GM21515 (cell line): ENCODE measurements at regions not wholly inside any gene's neighbourhood (a gene's known extent, or its start where the extent isn't known, plus 50 kb on each side); places are given as distances from the start of the nearest gene placed in this dataset.
"Not testable (repeated sequence)": the region's sequence is repeated elsewhere in the genome, so short reads cannot be mapped to it uniquely, and the experiment has no call there.

Experiments used
- ATAC-seq: cut with Tn5 transposase; IDR thresholded peaks from one replicate; pipeline ENCODE4 v1.9.1; 2021; ENCODE audit not compliant: unreplicated experiment

DNA sequence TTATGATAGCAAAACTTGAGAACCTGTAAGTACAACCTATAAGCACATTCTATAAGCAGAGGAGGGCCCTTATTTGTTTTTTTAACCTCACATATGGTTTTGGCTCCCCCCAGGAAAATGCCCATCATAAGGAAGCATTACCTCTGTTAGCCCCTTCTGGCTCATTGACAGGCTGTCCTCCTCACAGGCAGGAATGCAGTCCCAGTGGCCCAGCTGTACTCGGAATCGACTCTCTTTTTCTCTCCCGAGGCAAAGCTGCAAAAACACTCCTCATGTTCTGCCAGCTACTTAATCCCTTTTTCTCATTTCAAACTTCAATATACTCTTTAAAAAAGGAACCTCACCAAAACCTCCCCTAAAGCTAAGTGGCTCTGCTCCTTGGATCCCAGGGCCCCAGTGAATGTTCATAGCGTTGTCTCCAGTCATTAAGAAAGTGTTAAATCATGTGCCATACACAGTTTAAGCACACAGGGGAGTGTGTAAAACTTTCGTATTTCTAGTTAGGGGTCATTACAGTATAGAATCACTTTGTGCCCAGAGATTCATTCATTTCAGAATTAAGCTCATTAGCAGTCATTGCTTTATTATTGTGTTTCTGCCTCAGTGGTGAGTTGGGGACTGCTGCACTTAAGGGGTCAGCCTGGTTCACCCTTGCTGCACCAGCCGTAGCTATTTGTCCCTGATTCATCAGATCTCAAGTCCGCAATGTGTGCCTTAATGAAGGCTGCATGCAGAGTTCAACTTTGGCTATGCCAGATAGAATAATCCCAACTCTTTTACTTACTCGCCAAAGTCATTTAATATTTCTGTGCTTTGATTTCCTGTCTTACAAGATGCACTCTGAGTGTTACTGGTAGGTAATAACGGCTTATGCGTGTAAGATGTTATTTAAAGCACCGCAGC, 57.6 kb downstream of the JRKL start:
- ATAC-seq: no peak

DNA sequence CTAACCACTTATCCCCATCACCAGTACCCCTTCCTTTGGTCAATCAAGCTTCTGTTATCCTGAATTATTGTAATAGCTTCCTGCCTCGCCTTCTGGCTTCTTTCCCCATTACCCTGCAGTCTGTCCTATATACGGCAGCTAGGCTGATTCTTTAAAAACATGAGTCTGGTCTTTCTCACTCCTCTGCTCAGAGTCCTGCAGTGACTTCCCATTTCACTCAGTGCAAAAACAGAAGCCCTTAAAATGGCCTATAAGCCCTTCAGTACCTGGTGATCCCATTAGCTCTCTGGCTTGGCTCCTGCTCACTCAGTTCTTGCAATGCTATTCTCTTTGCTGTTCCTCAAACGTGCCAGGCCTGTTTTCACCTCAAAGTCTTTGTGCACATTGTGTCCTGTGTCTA, 58.4 kb downstream of the JRKL start:
- ATAC-seq: no peak

DNA sequence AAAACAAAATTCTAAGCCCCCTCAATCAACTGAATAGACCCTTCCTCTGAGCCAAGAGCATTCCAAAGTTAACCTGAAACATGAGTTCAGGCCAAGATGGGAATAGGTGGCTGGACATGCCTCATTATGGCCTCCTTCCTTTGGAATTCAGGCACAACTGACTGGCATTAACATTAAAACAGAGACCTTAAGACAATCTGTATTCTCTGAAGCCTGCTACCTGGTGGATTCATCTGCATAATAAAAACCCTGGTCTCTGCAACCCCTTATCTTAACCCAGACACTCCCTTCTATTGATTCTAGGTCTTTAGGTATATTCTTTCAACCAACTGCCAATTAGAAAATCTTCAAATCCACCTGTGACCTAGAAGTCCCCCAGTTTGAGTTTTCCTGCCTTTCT, 66.3 kb downstream of the JRKL start:
- ATAC-seq: no peak

DNA sequence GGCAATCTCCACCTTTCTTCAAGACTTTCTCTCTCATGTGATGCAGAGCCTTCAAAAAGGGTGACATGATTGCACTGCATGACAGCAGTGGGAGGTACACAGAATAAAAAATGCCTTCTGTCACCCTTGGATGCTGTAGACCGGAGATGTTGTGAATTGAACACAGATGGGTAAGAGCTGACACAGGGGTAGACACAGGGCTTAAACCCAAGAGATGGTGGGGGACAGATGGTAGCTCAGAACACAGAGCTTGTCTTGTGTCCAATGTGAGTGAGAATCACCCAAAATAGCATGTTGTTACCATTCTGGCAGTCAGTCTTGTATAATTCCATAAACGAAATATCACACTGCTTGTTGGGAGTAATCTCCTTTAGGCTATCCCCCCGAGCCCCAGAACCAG, 69.9 kb downstream of the JRKL start:
- no peak for ATAC-seq

DNA sequence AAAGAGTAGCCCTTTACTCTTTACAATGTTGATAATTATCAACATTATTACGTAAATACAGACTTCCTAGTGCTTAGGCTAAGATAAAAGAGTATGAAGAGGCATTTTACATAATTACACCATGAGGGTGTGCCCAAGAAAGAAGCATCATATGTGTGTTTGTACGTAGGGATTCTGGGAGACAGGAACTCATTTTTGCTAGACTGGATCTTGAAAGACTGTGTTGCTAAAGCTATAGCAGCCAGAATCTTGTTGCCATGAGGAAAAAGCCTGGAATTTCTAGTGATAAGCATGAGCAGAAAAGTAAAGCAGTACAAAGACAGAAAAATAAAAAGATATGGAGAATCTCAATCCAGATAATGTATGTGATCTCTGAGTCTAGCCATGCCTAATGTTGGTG, 72.1 kb downstream of the JRKL start:
- ATAC-seq: no peak

DNA sequence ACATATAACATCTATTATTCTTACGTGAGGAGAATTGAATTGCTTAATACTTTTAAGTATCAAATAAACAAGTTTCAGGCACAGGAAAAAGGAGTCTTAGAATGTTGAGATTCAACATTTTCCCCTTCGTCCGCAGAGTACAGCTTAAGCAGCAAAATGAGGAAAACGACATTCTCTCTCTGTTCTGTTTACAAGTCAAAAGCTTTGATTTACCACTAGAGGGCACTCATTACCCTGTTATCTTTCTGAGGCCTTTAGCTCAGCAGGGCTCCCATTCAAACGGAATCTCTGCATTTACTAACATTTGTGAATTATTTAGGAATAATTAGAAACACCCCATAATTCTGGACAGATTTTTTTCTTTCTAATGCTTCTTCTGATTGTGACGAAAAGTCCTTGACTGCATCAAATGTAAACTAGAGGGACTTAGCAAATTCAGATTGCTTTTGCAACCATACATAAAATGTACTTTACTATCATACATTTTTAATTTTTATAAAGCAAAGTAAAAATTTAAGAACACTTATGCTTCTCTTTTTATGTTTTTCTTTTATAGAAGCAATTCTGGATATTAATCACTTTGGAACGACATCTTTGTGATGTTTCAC, 75.0 kb downstream of the JRKL start:
- ATAC-seq: peak; percentile 87

DNA sequence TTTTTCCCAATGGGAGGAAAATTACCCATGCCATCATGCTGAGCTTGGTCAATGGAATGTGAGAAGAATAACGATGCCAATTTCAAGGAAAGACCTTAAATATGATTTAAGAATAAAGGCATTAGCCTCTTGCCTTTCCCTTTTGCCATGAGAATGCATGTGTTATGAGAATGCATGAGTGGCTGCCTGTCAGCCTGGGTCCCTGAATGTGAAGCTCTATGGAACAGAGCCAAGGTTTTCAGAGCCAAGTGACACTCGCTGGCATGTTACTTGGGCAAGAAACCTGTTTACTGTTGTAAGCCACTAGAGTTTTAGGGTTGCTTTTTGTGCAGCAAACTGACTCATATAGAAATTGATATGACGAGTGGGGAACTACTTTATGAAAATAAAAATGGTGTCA, 75.7 kb downstream of the JRKL start:
- ATAC-seq: no peak

DNA sequence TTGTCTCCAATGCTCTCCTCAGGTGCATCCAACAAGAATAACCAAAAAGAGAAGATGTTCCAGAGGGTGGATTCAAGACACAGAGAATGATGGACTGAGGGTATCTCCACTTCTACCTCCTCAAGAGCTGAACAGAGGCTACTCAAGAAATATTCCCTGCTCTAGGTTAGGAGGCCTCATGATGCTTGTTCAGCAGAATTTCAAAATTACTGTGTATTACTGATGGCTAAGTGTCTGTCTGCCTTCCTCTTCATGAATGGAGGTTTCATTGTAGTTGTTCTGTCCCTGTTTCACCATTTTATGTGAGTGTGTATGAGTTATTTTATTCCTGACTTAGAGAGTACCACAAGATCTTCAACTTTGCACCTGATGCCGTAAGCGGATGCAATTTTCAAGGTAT, 76.8 kb downstream of the JRKL start:
- no peak for ATAC-seq

DNA sequence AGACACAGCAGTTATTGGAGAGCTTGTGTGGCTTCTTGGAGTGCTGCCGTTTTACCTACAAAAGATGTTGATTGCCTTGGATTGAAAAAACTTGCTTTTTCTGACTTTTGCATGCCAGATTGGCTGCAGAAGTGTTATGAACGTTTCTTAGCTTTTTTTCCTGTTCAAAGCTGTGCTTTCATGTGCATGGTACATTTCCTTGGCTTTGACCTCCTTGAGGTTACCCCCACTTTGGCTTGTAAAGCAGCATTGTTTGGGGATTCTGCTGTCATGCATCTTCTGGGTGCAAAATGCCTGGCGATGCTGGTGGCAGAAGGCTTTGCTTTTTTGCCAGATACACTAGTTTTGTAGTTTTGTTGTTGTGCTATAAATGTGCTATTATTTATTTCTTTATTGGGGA, 80.0 kb downstream of the JRKL start:
- no peak for ATAC-seq

DNA sequence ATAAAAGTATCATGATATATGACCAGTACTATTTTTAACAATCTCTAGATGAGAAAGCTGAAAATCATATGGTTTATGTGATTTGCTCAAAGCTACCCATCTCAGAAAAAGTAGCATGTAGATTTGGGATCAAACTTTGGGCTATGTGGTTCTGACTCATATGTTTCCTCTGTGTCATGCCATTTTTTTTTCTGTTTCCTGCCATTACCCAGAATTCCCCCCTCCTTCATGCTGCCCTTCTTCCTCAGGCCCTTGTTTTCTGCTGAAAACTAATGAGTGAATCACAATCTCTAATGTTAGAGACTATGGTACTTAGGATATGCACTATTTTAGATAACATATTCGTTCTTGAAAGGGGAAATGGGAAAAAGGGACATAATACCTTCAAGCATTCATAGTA, 80.7 kb downstream of the JRKL start:
- no peak for ATAC-seq

DNA sequence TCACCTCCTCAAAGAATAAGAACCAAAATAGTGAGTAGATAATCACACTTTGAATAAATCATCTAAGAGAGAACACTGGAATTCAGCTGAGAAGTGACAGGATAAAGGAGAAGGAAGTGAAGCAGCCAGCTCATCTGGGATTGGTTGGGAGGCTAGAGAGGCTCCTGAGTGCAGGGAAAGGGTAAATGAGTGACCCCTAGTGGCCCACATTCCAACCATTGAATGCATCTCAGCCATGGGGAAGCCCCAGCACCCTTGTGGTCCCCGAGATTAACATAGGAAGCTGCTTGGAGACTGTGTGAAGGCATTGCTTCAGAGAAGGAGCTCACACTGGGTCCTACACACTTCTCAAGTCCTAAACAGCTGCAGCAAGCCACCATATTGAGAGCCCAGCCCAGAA, 82.3 kb downstream of the JRKL start:
- ATAC-seq: peak; percentile 83

DNA sequence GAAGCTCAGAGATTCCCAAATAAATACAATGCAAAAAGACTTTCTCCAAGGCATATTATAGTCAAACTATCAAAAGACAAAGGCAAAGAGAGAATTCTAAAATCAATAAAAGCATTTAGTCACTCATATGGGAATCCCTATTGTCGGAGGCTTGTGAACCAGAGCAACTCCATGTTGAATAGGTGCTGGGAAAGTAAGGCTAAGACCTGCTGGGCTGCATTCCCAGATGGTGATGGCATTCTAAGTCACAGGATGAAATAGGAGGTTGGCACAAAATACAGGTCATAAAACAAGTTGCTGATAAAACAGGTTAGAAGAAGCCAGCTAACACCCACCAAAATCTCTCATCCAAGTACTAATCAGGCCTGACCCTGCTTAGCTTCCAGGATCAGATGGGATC, 84.5 kb downstream of the JRKL start:
- ATAC-seq: no peak

DNA sequence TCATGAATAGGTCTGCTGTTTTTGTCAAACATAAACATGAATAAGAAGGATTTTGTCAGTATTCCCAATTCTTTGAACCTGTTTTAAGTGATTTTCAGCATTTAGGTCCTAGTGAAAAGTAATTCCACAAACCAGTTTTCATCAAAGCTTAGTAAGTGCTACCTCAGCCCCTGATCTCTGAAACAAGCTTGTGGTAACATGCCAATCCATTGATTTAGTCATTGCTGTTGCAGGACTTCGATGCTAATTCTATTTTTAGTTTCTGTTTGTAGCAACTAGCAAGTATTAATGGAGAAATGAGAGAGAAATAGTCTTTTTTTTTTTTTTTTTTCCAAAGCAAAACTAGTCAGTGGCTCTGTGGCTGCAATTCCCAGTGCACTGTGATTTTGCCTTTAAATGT, 91.4 kb downstream of the JRKL start:
- no peak for ATAC-seq

DNA sequence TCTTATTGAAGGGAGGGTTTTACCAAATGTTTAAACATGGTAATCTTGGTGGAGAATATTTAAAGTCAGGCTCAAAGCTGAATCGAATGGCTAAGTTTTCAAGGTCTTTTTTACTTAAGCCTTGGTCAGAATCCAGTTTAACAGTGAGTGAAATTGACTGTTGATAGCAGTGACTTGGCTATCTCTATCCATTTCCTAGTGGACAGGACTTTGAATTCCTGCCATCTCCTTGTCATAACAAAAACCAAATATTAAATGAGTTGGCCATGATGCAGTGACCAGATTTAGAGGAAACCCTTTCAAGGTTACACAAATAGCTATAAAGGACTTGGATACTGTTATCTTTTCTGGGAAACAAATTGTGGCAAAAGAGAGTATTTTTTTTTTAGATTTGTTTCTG, 92.0 kb downstream of the JRKL start:
- ATAC-seq: no peak

DNA sequence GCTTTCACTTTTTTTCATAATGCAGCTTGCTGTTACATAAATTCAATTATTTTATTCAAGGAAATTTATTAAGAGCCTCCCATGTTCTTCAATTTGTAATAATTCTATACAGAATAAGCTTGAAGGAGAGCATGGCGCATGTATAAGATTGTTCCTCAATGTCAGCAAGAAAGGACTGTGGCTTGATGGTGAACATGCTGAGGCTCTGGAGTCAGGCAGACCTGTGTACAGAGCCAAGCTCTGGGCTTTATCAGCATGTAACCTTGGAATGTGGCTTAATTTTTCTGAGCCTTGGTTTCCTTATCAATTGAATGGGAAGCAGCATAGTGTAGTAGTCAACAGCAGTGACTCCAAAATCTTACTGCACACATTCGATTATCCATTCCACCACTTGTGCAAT, 92.4 kb downstream of the JRKL start:
- ATAC-seq: no peak

DNA sequence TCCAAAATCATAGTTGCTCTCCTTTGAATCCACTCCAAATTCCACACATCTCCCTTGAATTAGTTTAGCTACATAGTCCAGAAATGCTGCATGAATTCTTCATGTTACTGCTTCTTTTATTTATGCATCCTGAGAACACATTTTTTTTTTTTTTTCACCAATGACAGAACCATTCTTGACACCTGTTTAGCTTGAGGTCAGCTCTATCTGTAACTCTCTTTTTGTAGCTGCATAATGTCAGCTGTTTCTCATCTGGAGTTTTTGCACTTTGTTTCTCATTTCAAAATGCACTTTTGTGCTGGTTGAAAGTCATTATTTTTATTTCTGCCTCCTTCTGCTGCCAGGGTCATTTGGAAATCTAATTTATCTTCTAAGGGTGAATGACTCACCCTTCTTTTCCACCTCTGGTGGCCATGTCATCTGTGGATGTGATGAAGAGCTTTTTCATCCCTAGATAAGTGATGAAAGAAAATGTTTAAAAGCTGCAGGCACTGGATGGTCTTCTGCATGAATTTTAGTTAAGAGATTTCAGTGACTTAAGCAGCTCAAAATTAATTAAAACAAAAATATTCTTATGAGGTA, 93.7 kb downstream of the JRKL start:
- no peak for ATAC-seq

DNA sequence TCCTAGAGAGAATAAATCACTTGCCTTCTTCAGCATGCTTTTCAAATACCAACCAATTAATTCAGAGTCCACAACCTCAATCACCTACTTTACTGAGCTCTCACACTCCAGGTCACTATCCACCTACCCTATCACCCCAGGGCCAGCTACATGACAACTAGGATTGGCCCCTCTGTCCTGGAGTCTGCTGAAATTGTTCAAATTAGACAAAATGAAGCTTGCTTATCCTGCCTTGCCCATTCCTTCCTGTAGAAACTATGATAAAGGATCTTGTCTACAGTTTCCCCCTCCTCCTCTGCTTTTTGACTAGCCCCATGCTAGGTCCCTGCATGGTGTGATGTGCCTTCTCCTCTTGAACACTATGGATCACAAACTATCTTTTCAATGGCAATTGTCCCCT, 94.5 kb downstream of the JRKL start:
- ATAC-seq: no peak

DNA sequence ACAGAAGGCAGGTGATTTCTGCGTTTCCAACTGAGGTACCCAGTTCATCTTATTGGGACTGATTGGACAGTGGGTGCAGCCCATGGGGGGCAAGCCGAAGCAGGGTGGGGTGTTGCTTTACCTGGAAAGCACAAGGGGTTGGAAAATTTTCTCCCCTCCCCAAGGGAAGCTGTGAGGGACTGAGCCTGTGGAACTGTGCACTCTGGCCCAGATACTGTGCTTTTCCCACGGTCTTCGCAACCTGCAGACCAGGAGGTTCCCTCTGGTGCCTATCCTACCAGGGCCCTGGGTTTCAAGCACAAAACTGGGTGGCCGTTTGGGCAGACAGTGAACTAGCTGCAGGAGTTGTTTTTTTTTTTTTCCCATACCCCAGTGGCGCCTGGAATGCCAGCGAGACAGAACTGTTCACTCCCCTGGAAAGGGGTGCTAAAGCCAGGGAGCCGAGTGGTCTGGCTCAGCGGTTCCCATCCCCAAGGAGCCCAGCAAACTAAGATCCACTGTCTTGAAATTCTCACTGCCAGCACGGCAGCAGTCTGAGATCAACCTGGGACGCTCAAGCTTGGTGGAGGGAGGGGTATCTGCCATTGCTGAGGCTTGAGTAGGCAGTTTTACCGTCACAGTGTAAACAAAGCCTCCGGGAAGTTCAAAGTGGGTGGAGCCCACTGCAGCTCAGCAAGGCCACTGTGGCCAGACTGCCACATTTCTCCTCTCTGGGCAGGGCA, 97.2 kb downstream of the JRKL start:
- no peak for ATAC-seq

DNA sequence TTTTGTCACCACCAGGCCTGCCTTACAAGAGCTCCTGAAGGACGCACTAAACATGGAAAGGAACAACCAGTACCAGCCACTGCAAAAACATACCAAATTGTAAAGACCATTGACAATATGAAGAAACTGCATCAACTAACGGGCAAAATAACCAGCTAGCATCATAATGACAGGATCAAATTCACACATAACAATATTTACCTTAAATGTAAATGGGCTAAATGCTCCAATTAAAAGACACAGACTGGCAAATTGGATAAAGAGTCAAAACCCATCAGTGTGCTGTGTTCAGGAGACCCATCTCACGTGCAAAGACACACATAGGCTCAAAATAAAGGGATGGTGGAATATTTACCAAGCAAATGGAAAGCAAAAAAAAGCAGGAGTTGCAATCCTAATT, 99.1 kb downstream of the JRKL start:
- not testable (repeated sequence) for ATAC-seq

DNA sequence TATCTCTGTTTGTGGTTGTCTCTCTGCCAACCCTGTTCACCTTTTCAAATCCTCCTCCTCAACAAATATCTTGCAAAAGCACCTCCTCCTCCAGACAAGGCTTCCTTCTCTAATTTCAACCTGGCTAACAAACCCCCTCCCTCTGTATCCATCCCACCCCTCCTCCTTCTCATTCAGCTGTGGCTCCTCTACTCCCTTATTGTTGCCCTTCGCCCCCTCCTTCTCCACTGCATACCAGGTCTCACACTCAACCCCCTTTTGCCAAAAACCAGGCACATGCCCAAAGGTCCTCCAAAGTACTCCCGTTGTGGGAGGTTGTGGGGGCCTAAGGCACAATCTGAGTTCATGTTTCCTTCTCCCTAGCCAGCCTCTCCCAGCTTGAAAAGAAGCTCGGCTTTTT, 110.6 kb downstream of the JRKL start:
- ATAC-seq: no peak

DNA sequence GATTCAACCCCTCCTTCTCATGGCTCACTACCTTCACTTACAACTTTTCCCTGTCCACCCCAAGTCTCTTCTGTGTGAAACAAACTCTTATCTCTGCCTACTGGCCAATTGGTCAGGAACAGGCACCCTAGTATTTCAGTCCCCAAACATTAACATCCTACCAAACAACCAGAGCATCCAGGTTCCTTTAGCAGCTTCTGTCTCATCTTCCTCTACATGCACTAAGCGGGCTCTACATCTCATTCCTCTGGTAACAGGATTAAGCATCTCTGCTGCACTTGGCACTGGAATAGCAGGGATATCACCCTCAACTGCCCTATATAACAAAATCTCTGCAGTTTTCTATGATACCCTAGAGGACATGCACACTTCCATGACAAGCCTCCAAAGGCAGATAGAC, 116.2 kb downstream of the JRKL start:
- no peak for ATAC-seq

DNA sequence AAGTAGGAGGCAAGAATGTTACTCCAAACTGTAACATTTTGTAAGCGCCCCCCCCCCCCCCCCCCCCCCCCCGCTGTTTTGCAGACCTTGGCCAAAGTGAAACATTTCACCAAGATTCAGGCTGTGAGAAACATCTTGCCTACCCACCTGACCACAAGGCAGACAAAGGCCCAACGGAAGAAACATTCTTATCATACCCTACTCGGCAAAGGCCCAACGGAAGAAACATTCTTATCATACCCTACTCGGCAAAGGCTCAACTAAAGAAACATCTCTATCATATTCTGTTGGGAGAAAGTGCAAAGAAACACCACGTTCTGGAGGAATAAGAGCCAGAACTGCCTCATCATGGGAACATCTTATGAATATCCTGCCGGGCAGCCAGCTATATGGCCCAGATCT, 117.1 kb downstream of the JRKL start:
- no peak for ATAC-seq
